GM12873 (cell line): ENCODE measurements at regions not wholly inside any gene's neighbourhood (a gene's known extent, or its start where the extent isn't known, plus 50 kb on each side); places are given as distances from the start of the nearest gene placed in this dataset.

Source experiments
- CTCF ChIP-seq: IDR thresholded peaks from 2 replicates; pipeline ENCODE4 v1.5.1; 2012; ENCODE audit warnings: low read depth, mild to moderate bottlenecking, moderate library complexity, low read length, control low read depth; ENCODE audit not compliant: insufficient read depth; ENCODE audit errors: missing control alignments

- no peak for TF ChIP-seq CTCF
Observed at GRCh38 chr11:45446434-45446833, 160.3 kb upstream of the SYT13 start.

GRCh38 chr11:45444796-45445195 is 158.7 kb upstream of the SYT13 start:
- no peak for TF ChIP-seq CTCF

GRCh38 chr11:45440111-45440510 is 154.0 kb upstream of the SYT13 start:
- TF ChIP-seq CTCF: no peak

- TF ChIP-seq CTCF: no peak
Observed at GRCh38 chr11:45436966-45437365, 150.8 kb upstream of the SYT13 start.

- TF ChIP-seq CTCF: no peak
Observed at GRCh38 chr11:45436118-45436517, 150.0 kb upstream of the SYT13 start.

GRCh38 chr11:45435706-45436105 is 149.6 kb upstream of the SYT13 start:
- no peak for TF ChIP-seq CTCF

GRCh38 chr11:45432910-45433309 is 146.8 kb upstream of the SYT13 start:
- TF ChIP-seq CTCF: no peak
